ENCODE measurements at regions not wholly inside any gene's neighbourhood (a gene's known extent, or its start where the extent isn't known, plus 50 kb on each side); places are given as distances from the start of the nearest gene placed in this dataset.
"Not testable (repeated sequence)": the region's sequence is repeated elsewhere in the genome, so short reads cannot be mapped to it uniquely, and the experiment has no call there.

DNA sequence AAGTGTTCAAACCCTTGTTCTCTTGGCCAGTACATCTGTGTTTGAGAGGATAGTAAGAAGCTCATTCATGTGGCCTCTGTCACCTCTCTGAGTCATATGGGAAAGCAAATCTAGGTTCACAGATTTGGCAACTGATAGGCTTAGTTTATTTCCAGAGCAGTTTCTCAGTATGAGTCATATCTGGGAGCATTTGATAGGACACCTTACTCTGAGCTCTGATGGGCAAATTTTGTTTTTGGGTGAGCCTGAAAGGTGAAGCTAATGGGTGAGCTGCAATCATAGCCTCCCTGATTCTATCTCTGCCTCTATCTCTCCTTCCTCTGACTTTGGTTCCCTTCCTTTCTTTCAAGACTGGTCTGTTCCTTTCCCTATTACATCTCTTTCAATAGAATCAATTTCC, 134.4 kb downstream of the S1PR1 start:
- no peak for DNase-seq

DNA sequence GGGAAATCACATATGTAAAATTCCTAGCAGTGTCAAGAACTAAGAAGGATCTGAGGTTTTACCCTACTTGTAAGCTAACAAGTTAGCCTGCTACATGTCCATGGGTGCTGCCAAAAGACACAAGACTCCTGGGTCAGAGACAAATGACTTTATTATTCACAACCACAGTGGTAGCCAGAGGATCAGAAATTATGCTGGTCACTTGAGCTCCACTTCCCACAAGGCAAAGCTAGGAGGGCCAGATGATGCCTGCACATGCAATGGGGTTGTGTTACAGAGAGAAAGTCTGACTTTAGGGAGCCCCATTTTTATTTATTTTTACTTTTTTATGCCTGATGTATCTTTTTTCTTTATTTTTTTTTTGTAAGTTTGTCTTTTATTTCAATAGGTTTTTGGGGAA, 136.8 kb downstream of the S1PR1 start:
- DNase-seq = no peak

DNA sequence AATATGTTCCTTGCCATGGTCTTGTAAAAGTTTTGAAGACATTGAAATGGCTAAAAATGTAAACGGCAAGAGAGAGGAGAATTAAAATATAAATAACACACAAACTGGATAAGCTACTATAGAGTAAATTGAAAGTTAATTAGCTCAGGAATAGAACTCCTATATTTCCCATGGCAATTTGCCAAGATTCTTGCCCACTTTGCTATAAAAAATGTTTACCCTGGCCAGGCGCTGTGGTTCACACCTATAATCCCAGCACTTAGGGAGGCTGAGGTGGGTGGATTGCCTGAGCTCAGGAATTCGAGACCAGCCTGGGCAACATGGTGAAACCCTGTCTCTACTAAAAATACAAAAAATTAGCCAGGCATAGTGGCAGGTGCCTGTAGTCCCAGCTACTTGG, 138.6 kb downstream of the S1PR1 start:
- DNase-seq = not testable (repeated sequence)

DNA sequence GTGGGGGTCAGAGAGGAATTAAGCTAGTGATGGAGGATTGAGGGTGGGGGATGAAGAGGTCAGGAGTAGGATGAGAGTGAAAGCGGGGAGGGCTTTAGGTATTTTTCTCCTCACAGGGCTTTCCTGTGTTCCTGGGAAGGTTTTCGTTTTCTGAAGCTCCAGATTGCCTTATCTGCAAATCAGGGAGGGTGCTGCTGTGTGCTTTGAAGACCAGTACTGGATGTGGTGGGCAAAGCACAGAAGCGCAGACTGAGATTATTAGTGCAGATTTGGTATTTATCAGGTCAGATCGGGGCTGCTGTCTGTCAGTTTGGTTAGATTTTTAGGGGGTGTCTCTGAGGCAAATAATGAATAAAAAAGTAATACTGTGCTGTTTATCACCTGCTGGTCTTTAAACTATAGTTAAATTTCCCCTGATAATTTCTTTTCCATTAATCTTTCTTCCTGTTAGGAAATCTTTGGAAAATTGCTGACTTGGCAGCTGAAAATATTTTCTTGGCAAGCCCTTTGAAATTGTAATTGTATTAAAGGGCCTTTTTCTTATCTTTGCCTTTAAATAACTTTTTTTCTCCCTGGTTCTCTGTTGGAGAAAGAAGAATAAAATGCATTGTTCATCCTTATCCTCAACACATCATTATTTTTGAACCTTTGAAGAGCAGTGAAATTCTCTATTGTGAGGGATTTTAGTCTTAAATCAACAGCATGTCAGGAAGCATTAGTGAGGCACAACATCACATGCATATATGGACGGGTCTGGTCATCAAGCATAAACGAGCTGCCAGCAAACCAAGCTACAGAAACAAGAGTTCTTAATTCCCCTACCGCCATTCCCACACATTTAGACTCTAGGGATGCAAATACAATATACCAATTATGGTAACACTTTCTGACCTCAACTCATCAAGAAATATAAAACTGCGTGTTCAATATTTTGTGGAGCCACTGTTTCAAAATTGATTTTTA, 139.6 kb downstream of the S1PR1 start:
- DNase-seq = no peak

DNA sequence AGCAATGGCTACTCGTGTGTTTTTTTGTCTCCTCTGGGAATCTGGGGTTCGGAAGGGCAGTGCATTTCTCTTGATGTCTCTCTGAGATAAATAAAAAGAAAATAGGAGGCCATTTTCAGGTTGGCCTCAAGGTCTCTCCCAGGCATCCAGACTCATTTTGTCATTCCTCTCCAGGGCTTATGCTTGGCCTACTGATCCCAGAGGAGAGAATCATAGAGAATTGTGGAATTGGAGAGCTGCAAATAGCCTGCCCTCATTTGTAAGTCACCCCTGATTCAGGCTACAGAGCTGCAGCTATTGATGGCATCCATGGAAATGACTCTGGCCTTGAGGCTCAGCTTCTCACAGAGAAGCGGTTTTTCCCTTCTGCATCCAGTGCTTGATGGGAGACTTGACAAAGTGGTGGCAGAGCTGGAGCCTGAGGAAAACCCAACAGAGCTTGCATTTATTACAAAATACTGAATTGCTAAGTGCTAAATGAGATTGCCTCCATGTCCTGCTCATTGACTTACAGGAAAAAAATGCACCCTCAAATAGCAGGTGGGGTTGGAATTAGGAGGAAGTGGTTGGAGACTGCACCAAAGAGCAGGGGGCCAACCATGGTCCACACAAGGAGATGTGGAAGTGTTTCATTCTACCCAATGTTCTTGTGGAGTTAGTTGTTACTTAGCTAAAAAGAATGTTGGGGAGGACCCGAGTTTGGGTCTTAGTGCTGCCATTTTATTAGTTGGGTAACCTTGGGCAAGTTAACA, 140.4 kb downstream of the S1PR1 start:
- no peak for DNase-seq

DNA sequence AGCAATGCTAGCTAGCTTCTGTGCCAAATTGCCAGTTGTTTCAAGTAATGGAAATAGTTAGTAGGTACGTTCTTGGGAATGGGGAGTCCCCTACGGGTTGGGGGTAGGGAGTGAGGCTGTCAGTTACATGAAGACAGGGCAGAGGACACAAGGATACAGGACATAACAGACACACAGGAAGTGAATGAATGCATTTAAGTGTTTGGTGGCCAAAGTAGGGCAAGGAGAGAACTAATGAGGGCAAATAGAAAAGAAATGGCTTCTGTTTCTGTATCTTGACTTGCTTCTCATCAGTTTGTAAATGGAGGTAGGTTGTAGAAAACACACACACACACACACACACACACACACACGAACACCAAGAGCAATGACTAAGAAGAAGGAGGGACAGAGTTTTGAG, 142.2 kb downstream of the S1PR1 start:
- DNase-seq = no peak

DNA sequence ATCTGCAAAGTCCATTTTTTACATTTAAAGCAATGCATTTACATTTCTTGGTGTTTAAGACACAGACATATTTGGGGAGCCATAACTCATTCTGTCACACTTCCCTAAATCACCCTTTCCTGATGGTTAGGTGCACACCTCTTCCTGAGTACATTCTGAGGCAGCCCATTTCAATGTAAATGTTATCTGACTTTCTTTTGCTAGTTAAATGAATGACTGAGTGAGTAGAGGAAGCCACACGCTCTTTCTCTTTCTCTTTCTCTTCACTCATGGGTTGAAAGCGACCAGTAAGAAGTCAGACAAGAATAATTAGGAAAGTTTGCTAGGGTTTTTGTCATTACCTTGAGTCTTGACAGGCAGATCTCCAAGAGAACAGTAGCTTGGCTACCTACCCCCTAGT, 143.1 kb downstream of the S1PR1 start:
- no peak for DNase-seq

DNA sequence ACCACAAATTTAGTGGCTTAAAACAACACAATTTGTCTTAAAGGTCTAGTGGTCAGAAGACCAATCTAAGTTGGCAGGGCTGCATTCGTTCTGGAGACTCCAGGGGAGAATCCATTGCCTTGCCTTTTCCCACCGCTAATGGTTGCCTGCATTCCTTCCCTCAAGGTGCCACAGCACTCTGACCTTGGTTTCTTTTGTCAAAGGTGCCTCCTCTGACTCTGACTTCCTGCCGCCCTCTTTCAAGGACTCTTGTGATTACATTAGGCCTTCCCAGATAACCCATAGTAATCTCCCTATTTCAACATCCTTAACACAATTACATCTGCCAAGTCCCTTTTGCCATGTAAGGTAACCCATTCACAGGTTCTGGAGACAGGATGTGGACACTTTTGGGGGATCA, 145.3 kb downstream of the S1PR1 start:
- no peak for DNase-seq

DNA sequence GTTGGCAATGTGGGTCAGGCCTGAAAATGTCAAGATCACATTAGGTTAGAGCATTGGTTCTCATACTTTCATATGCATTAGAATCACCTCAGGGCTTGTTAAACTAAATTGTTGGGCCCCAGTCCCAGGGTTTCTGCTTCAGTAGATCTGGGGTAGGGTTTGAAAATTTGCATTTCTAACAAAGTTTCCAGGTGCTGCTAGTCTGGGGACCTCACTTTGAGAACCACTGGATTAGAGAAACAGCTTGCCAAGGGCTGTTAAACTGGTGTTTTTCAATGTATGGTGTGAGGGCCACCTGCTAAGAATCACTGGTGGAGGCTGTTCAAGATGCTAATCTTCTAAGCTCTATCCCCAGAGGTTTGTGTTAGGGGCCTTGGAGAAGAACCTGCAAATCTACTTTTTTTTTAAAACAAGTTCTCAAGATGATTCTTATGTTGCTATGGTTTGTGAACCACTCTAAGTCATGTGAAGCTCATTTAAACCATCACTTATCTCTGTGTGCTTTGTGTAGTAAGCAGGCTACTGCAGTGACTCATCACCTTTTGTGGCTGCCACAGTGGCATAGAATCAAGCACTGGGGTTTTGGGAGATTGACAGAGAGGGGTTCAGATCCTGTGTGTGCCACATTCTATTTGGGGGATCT, 152.2 kb downstream of the S1PR1 start:
- DNase-seq = no peak

DNA sequence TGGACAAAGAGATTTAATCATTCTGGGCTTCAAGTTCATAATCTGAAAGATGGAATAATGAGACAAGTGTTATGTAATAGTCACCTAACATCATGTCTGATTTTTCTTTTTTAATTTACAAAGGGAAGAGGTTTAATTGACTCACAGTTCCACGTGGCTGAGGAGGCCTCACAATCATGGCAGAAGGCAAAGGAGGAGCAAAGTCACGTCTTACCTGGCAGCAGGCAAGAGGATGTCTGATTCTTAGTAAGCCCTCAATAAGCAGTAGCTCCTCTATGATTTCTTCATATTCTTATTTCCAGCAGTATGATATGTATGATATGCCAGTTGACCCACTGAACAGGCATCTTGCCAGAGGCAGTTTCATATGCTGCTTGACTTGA, 152.7 kb downstream of the S1PR1 start:
- no peak for DNase-seq

DNA sequence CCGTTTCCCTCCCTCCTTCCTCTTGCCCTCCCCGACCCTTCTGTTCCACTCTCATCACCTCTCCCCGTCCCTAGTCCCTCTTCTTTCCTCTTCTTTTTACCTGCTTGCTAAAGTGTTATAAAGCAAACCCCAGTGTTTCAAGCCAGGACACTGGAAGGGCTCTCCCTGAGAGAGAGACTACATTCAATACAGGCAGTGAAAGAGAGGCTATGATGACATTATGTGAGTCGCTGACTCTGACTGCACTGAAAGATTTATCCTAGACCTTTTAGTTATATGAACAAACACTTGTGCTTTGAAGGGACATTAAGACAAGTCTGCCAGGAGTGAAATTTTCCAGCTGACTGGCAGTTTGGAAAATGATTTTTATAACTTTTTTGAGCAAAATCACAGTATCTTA, 155.7 kb downstream of the S1PR1 start:
- no peak for DNase-seq

DNA sequence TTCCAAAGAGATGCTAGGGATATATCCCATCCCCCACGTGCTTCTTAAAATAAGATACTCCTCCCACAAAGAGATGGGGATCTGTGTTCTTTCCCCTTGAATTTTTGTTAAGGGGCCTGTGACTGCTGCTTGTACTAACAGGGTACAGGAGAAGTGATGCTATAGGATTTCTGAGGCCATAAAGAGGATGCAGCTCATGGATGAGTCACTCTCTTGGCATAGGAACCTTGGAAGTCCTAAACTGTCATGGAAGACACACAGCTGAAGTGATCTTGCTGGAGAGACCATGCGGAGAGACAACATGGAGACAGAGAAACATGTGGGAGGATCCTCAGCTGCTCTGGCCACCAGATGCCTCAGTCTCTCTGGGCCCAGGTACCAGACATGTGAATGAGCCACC, 157.2 kb downstream of the S1PR1 start:
- no peak for DNase-seq

DNA sequence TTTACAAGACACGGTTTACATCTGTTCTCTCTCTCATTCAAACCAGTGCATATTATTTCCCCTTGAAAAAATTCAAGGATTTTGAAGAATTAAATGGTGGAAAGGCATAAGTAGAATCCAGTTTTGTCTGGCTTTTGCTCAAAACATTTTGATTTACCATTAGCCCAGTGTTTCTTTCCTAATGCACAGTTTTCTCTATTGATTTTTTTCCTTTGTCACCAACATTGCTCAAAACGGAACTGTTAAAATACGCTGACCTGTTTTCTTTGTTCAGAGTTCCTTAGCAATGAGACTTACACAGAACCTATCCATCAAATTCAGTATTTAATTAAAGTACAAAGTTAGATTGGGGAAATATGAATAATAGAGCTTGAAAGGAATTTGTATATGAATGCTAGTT, 162.4 kb downstream of the S1PR1 start:
- no peak for DNase-seq

DNA sequence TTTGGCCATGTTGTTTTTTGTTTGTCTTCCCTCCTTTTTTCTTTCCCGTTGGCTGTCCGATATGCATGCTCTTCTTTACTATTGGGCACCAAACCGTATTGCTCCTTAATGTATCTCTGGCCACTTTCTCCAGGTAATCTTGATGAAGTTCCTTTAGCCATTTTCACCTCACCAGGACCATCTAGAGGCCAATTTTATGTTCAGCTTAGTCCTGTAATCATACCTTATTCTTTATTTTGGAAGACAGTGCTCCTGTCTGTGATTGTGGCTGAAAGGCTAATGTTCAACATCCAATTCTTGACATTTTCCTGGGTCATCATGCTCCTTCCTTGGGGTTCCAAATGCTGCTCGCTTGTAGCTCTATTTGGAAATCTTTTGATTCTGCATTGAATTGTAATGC, 169.5 kb downstream of the S1PR1 start:
- no peak for DNase-seq

DNA sequence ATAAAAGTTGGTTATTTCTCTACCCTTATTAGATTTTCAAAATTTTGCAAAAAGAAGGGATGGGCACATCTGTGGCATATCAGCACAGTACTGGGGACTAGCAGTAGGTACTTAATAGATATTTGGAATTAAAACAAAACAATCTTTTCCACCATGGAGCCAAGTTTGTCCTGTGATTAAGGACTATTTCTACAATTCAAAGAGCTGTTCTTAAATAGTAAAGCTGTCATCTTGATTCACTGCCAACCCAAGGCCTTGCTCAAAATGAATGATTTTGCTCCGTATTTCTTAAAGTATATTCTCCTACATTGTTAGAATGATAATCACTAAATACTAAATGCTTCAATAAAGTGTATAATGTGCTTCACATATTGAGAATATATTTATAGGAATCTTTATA, 169.9 kb downstream of the S1PR1 start:
- DNase-seq = no peak

DNA sequence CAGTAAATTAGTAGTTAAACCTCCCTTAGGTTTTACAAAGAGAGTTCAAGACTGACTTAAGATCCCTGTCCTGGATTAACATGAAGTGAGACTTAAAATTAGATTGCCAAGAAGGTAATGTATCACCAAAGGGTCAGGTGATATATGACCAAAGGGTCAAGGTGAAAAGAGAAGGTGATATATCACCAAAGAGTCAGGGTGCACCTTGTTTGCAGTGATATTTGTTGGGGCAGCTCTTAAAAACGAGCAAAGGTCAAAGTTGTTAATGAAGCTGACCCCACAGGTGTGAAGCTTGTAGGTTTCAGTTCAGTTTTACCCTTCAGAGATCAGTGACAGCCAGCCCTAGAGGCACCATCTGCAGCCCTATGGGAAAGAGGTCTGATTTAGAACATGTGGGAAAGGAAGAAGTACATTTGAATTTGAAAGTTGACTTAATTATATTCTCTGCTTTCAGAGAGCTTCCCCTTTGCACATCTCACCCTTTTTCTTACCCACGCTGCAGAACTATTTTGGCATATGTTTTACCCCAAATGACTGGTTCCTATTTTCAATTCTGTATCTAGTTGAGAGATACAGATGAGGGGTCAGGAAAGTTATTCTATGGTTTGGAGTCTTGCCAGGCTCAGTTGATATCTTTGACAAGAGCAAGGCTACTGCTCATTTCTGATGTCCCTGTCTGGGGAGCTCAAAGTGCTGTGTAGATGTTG, 170.8 kb downstream of the S1PR1 start:
- DNase-seq = no peak

DNA sequence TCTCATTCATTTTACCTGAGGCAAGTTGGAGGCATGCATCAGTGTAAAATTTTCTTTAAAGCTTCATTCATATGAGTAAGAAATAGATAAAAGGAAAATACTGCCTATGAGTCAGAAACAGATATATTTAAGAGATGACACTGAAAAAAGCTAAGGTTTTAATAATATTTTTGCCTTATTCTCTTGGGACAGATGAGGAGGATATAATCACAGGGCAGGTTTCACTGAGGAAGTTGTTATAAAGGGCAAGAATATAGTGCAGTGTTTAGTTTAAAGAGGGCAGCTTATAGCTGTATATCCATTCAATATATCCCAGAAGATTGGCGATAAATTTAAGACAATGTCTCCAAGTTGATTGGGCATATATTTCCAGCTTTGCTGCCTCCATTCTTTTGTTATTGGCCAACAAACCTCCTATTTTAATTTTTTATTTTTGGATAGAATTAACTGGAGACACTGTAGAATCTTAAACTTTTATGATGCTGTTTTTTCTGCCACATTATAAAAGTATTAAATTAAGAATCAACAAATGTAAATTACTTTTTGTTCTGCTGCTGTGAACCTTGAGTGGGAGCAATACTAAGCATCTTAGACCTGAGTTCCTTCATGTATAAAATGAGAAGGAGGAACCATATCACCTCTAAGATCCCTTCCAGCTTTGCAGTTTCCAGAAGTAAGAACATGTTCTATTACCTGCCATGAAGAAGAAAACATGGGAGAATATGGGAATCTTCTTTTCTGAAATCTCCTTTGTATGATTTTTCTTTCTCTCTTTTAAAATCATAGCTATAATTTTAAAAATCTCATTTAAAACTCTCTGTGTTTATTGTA, 171.6 kb downstream of the S1PR1 start:
- no peak for DNase-seq

DNA sequence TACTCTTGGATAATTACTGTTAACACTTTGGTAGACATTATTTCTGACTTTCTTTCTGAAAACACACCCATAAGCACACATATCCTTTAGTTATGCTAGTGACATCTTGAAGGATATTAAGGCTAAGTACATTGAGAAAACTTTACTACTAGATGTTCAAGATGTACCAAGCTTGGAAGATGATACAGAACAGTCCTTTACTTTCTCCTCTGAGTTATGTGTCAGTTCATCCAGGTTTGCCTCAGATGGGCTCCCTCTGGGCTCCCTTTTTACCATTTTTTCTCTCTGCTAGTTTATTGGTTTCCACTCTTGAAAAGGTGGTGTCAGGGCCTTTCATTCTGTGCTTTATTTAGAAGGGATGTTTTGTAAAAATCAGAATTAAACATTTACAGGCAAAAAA, 172.3 kb downstream of the S1PR1 start:
- no peak for DNase-seq

DNA sequence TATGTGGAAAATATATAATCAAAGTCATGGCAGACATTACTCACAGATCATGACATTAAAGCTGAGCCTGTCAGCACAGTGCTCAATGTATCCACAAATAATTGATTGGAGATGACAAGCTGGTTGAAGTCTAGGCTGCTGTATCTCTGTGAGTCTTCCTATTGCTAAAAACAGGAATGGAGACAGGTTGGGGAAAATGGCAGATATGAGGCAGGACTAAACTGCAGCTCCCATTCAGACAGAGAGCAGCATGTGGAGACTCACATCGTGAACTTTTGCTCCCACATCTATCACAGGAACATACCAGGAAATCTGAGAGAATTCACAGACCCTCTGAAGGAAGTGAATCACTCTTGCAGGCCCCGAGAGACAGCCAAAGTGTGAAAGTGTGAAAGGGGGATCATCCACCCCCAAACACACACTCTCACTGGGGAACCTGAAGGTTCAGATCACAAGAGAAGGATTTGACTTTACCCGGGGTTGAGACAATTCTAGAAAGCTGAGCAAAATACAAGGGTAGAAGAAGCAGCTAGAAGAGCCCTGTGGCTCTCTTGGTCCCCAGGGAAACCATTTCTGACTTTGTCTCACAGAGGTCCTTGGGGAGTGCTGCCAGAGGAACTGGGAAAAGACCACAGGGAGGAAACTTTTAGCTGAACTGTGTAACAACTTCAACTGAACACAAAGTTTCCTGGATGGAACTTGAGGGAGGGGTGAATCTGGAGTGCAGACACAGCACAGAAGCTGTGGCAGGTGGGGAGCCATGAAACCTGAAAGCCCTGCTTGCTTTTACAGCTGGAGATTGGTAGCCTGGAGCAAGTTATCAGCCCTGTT, 173.4 kb downstream of the S1PR1 start:
- DNase-seq = no peak

DNA sequence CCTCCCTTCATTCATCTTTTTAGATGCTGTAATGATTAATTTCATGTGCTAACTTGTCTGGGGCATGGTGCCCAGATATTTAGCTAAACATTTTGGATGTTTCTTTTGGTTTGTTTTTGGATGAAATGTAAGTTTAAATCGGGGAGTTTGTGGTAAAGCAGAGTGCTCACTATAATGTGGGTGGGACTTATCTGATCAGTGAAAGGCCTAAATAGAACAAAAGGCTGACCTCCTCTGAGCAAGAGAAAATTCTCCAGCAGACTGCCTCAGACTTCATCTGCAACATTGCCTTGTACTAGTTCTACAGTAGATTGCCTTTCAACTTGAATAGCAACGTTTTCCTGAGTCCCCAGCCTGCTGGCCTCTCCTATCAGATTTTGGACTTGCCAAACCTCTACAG, 183.6 kb downstream of the S1PR1 start:
- DNase-seq = no peak

DNA sequence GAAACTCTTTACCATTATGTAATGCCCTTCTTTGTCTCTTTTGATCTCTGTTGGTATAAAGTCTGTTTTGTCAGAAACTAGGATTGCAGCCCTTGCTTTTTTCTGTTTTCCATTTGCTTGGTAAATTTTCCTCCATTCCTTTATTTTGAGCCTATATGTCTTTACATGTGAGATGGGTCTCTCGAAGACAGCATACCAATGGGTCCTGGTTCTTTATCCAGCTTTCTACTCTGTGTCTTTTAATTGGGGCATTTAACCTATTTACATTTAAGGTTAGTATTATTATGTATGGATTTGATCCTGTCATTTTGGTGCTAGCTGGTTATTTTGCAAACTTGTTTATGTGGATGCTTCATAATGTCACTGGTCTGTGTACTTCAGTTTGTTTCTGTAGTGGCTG, 191.3 kb downstream of the S1PR1 start:
- DNase-seq = not testable (repeated sequence)

All from NCI-H1092 (cell line).